Activated CD4-positive, CD25-positive, alpha-beta regulatory T cell treated with anti-CD3 and anti-CD28 coated beads, Interleukin-2, amount 50 U/mL, for 72 hours (primary cell): ENCODE measurements at regions not wholly inside any gene's neighbourhood (a gene's known extent, or its start where the extent isn't known, plus 50 kb on each side); places are given as distances from the start of the nearest gene placed in this dataset.

Source experiments
- DNase-seq: peaks from one replicate; pipeline ENCODE4 v3.0.0; 2021

DNA sequence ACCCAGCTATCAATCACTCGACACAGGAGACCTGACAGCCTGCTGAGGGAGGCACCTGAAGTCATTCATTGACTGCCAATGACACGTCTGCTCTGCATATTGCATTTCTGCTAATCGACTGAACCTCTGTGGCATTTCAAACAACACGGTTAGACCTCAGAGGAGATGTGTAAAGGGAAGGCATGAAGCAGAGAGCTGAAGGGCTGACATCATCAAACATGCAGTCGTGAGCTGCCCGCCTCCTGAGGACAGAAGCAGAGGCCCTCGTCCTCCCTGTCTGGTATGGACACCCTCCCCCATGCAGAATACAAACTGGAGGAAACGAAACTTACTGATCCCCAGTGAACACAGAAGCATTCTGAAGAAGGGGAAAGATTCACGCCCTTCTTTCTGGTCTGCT lies 462.6 kb upstream of the MGMT start:
- DNase-seq: no peak

DNA sequence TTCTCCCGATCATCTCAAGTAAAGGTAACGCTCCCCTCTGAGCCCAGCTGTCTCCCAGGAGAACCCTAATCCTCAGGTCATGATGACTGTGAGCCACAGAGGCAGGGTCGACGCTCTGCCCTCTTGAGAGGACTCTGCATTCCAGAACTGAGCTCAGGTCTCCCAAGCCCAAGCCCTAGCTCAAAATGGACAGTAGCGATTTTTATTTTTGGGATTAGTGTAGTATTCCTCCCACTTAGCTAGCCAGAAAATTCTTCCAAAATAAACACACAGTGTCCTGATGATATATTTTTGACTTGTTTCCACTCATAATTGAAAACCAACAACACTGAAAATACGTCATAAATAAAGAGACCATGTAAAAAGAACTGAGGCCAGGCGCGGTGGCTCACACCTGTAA lies 462.0 kb upstream of the MGMT start:
- DNase-seq: no peak

- no peak for DNase-seq
These were observed 461.2 kb upstream of the MGMT start for GRCh38 chr10:129005804-129006203.

- DNase-seq: no peak
These were observed 448.5 kb upstream of the MGMT start for GRCh38 chr10:129018511-129018910.

DNA sequence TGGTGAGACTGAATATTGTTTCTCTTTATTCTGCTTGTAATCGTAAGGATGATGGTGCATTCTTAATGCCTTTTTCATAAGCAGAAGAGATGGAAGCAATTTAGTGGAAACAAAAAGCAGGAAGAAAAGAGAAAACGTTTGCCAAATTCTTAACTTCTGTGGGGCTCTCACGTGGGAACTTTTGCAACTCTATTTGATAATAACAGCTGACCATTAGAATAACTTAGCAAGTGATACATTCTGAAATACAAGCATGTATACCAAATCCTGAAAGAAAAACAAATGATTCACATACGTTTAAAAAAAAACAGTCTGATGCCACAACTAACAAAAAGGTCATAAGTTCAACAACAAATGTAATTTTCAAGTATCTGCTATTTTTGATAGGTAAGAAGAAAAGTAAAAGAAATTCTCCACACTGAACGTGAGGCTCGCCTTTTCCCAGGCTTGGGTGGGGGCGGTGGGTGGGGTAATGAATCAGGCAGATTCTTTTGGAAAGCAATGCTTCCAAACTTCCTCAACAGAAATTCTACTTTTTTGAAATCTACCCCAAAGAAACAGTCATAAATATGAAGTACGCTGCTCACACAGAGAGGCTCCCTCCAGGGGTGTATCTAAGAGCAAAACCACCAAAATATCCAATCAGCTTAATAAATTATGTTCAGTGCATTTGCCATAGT lies 446.2 kb upstream of the MGMT start:
- no peak for DNase-seq

DNA sequence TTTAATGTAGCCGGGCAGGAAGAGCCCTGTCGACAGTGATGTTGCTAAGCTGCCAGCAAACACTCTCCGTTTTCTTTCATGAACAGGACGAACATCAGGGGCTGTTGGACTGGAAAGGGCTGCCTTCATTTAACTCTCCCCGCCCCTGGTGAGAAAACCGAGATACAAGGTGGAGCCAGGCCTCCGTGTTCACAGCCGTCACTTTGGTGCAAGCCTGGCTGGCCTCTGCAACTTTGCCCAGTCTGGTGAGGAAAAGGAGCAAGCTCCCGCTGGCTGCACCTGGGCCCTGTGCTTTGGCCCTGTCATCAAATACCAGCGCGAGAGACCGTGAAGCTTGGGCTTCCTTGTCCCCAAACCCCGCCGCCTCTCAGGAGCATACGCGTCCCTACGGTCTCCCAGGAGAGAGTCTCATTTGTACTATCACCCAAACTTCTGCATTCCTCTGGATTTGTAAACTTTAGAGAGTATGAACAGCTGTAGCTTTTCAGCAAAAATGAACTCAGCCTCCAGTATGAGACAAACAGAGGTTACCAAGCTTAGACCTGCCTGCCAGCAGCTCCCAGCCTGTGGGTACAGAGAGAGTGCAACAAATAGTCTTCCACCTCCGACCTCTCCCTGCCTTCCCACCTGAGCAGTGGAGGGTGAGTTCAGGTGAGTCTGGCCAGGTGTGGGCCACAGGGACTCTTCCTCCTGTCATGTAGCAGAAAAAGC lies 445.3 kb upstream of the MGMT start:
- no peak for DNase-seq

DNA sequence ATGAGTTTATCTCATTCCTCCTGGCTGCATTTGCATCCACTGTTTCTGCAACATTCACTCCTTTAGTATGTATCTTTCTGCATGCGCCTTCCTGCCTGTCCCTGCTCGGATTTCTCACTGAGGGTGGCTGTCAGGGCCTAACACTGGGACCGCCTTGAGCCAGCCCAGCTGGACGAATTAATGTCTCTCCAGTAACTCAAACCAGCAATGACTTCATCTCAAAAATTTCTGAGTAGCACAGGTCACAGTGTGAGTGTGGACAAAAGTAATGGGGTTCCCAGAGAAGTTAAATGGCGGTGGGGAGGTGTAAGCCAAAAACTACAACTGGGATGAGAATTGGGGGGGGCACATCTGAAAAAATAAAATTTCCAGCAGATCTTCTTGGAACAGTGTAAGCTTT lies 444.0 kb upstream of the MGMT start:
- DNase-seq: no peak

DNA sequence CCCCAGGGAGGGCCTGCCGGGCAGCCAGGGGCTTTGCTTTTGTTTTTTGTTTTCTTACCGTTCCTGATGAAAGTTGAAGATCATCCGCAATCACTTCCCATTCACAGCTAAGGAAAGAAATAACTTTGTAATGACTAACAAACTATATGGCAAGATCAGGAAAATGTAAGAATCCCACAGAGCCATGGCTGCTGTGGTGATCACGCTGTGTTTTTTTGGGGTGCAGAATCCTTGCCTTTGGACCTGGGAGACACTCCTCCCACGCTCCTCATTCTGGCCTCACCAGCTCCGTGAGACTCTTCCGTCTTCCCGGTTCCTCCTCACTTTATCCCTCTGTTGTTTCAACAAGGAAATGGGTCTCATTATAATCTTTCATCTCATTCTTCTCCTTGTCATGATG lies 443.0 kb upstream of the MGMT start:
- DNase-seq: no peak

- no peak for DNase-seq
These were observed 441.3 kb upstream of the MGMT start for GRCh38 chr10:129025787-129026186.

- no peak for DNase-seq
These were observed 439.1 kb upstream of the MGMT start for GRCh38 chr10:129027906-129028305.

GRCh38 chr10:129028451-129028850 lies 438.6 kb upstream of the MGMT start:
- DNase-seq: no peak

DNA sequence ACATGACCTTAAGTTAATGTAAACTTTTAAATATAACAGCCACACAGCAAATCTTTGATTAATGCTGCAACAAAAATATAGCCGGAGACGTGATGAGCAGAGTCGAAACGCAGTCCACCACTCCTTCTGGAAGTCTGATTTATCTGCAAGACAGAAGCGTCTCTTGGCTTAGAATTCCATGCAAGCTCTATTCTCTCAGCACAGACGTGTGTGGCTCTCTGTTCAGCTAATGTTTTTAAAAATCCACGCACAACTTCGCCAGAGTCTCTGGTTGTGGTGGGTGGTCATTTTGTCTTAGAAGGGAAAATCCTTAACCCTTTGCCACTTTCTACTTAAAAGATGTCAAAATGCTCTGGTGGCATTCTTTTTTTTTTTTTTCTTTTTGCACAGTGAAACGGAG lies 438.0 kb upstream of the MGMT start:
- DNase-seq: no peak

- DNase-seq: no peak
These were observed 437.0 kb upstream of the MGMT start for GRCh38 chr10:129029851-129030602.

DNA sequence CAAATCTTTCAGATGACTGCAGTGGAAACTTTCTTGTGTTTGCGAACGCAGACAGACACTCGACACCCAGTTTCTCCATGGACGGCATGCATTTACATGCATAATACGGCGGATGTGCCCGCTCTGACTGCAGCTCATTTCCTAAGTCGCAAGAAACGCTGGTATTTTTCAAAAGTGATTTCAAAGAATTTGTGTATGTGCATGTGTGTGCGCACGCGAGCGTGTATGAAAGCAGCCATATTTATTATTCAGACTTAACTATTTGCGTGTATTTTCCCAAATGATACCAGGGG lies 436.5 kb upstream of the MGMT start:
- no peak for DNase-seq

- peak; percentile 63 for DNase-seq
These were observed 435.8 kb upstream of the MGMT start for GRCh38 chr10:129030996-129031843.

- DNase-seq: no peak
These were observed 435.2 kb upstream of the MGMT start for GRCh38 chr10:129031844-129032150.

DNA sequence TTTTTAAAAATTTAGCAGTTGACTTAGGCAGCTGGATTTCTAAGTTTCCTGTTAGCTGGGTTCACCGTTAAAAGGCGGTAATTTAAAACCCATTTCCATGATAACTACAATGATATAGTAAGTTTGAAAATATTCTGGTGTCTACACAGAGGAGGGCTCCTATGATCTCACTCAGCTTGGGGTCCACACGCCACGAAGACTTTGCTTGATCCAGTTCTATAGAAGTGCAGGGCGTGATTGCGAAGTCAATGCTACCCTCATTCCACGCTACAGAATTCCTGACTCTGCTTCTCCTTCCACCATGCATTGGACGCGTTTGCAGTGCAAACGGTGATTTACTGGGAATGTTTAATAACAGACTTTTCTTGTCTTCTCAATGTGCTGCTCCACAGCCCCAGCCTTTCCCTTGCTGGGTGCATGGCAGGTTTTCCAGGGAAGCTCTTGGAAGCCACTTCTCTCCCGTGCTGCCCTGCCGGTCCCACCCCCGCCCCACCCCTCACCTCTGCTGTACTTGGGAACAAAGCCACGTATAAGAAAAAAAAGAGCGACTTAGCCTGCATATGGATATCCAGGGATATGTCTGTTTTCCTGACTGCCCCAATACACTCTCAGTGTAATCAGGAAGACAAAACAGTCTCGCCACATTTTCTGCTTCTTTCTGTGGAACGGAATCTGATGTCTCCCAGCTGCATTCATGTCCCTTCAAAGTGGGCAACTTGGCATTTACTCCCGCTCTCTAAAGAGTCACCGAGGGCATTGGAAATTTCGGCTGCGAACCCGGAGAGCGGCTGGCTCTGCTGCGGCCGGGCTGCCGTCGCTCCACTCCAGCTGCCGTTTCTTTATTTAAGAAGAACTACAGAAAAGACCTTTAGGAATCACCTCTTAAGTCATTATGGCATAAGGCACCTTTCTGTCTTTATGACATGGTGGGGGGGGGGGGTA lies 434.4 kb upstream of the MGMT start:
- DNase-seq: no peak

- no peak for DNase-seq
These were observed 433.7 kb upstream of the MGMT start for GRCh38 chr10:129033340-129033739.

DNA sequence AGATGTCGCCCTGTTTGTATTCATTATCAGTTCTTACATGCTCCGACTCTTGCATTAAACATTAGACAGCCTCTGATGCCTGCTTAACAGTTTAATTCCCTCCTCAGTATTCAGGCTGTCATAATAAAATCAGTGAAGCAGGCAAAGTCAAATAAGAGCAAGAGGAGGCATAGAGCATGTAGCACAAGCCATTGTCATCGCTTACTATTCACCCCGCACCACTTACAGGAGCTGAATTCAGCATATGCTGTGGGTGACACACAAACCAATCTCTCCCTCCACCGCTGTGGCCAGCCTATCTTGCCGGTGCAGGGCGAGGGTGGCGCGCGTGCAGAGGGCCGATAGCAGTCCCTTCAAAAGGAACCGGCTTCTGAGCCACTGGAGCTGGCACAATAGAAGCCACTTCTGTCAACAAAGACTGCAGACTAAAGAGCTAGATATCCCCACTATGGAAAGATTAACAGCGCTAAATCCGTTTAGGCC lies 433.2 kb upstream of the MGMT start:
- DNase-seq: no peak

- peak; percentile 49 for DNase-seq
These were observed 431.8 kb upstream of the MGMT start for GRCh38 chr10:129035052-129035827.

- DNase-seq: no peak
These were observed 428.5 kb upstream of the MGMT start for GRCh38 chr10:129038522-129038921.
